ENCODE measurements at regions not wholly inside any gene's neighbourhood (a gene's known extent, or its start where the extent isn't known, plus 50 kb on each side); places are given as distances from the start of the nearest gene placed in this dataset.
"Not testable (repeated sequence)": the region's sequence is repeated elsewhere in the genome, so short reads cannot be mapped to it uniquely, and the experiment has no call there.

DNA sequence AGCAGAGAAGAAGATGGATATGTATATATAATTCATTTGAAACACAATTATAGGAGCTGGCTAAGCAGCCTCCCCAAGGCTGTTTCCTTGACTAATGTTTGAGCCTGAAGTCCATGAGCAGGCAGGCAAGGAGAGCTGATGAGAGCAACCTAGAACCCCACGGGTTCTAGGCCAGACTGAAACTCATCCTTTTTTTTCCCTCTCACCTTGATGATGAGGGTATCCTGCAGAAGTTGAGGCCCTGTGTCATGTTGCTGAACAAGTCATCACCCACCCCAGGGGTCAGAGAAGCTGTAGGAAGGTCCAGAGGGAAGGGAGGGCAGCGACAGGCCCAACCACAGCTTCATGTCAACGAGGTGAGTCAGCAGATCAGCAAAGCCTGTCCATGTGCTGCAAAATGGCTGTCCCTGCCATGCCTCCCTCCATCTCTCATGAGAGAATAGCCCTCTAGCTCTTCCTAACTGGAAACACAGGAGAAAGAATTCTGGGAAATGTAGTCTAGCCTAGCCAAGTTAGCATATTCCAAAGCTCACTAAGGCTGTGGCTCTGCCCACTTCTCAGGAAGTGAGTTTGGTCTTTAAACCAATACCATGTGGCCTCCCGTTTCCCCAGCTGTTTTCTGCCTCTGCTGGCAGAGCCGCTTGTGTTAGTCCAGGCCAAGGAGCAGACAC, 91.3 kb upstream of the DTNBP1 start:
- DNase-seq, result no peak

DNA sequence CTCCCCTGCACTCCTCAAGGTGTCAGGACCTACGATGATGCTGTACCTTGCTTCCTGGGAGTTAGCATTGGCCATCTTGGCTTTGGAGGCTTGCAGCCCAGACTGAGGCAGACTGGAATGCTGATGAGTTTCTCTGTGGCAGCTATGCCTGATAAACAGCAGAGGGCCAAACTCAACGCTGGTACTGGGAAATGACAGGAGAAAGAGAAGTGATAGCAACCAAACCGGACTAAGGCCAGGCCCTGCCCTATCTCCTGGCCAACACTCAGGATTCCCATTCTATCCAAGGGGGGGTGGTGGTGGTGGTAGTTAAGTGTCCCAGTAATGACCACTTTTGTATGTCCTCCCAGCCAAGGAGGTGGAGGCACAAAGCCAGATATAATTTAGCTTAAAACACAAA, 90.0 kb upstream of the DTNBP1 start:
- DNase-seq, result no peak

DNA sequence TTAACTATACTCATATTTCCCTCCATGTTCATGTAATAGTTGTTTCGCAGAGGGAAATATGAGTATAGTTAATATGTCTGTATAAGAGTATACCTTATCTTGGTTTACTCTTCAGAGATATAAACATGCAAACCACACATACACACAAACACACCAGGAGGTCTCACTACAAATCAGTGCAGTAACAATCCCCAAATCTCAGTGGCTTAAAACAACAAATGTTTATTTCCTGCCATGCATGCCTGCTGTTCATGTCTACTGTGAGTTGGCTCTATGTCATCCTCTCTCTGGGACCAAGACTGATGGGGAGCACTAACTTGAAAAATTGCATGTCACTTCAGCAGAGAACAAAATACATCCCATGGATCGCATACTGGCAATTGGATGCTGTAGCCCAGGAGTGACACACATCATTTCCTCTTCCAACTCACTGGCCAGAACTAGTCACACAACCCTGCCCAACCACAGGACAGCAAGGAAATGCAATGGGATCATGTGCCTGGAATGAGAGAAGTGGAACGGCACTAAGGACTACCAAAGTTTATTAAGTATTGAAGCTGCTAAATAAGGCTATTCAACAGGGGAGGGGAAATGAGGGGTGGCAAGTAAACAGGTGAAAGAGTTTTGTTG, 89.0 kb upstream of the DTNBP1 start:
- no peak for DNase-seq

DNA sequence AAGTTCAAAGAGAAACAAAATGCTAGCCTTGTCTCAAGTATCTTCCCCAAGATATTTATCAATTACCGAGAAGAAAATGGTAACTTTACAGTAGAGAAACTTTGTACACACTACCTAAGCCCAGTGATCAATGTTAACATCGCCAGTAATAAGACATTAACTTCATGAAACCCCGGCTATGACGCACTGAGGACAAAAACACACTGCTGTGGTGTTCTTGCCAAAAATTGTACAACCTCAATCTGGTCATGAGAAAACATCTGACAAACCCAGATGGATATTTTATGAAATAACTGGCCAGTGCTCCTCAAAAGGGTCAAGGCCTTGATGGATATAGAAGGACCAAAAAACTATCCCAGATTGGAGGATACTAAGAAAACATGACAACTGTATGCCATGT, 85.5 kb upstream of the DTNBP1 start:
- no peak for DNase-seq

DNA sequence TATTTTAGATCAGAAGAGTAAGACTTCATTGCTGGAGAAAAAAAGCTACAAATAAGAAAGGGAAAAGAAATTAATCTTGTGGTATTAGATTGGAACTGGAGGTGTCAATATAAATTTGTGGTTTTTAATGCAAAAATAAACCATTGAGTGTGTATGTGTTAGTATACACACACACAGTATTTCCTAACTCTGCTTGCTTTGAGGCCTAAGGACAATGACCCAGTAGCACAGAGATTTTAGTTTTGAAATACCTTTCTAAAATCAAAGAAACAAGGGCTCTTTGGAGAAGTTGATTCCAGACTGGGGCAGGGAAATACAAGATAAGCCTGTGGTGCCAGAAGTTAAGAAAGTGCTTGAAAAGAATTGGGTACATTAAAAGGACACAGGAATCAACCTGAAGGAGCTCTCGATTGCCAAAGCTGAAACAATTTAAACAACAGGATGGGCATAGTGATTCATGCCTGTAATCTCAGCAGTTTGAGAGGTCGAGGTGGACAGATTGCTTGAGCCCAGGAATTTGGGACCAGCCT, 84.6 kb upstream of the DTNBP1 start:
- no peak for DNase-seq

DNA sequence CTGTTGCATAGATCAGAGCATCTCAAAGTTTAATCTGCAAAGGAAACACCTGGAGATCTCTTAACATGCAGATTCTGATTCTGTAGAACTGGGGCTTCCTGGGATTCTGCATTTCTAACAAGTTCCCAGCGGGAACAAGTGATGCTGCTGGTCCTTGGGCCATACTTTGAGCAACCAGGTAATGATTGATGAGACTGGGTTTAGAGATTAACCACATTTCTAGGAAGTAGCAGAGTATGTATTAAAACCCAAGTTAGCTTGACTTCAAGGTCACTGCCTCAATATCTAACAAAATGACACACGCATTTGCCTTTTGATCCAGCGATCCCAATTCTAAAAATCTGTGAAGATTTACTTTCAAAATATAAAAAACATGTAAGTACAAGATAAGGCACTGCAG, 83.0 kb upstream of the DTNBP1 start:
- no peak for DNase-seq

DNA sequence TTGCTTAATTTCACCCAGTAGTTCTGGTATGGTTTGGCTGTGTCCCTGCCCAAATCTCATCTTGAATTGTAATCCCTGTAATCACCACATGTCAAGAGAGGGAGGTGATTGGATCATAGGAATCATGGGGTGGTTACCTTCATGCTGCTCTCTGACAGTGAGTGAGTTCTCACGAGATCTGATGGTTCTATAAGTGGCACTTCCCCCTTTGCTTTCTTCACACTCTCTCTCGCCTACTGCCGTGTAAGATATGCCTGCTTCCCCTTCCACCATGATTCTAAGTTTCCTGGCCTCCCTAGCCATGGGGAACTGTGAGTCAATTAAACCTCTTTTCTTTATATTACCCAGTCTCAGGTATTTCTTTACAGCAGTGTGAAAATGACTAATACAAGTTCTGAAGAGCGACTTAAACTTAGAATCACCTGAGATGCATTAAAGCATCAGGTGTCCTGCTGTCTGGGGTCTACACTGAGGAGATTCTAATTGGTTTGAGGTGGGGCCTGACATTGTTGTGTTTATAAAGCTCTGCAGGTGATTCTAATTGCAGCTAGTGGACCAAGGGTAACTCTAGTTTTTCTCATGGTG, 82.1 kb upstream of the DTNBP1 start:
- no peak for DNase-seq

DNA sequence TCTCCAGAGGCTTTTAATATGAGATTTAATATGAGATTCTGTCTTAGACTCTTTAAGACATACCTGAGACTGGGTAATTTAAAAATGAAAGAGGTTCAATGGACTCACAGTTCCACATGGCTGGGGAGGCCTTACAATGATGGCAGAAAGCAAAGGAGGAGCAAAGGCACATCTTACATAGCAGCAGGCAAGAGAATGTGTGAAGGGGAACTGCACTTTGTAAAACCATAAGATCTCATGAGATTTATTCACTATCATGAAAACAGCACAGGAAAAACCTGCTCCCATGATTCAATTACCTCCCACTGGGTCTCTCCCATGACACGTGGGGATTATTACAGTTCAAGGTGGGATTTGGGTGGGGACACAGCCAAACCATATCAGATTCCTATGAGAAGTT, 79.2 kb upstream of the DTNBP1 start:
- not testable (repeated sequence) for DNase-seq

DNA sequence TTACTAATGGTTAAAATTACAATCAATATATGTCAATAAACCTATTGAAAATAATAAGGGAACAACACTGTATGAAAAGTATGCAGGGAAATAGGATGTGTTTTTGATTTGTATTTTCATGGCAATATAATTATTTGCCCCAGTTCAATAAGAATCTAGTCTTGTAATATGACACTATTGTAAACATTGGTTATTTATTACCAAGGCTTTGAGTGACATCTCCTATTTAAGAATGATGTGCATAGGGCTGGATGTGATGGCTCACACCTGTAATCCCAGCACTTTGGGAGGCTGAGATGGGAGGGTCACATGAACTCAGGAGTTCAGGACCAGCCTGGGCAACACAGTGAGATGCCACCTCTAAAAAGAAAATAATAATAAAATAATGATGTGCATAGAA, 78.6 kb upstream of the DTNBP1 start:
- no peak for DNase-seq

DNA sequence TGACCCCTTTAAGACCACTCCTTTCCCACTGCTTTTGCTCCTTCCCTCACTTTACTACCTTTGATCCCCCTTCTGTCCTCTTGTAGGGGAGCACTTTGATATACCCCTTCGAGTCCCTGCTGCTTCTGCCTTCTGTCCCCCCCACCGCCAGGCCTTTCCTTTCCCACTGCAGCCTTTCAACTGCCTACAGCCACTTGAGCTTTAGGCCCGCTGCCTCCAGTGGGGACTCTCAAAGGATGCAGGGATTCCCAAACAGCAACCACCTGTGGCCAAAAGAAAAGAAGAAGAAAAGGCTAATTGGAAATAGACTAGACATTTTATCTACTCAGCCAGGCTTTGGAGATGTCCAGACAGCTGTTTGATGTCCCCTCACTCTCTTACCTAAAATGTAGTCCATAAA, 77.0 kb upstream of the DTNBP1 start:
- DNase-seq, result no peak

DNA sequence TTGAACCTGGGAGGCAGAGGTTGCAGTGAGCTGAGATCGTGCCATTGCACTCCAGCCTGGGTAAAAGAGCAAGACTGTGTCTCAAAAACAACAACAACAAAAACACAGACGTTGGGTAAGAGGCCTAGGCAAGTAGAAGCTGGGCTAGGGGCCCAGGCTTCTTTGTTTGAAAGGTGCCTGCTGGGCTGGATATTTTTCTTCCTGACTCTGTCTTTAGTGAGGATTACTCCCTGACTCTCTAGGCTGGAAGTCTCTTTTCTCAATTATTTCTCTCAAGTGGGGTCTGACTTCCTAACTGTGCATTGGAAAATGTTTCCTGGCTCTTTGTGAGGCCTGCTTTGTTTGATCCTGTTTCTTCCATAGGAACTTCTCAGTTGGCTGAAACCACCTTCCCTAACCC, 76.5 kb upstream of the DTNBP1 start:
- DNase-seq, result no peak

DNA sequence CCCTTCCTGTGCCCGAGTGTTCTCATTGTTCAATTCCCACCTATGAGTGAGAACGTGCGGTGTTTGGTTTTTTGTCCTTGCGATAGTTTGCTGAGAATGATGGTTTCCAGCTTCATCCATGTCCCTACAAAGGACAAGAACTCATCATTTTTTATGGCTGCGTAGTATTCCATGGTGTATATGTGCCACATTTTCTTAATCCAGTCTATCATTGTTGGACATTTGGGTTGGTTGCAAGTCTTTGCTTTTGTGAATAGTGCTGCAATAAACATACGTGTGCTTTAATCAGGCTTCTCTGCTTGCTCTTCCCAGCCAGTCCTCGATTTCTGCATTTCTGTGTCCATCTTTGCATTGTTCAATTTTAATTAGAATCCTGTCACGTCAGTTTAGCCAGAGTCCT, 75.4 kb upstream of the DTNBP1 start:
- not testable (repeated sequence) for DNase-seq

DNA sequence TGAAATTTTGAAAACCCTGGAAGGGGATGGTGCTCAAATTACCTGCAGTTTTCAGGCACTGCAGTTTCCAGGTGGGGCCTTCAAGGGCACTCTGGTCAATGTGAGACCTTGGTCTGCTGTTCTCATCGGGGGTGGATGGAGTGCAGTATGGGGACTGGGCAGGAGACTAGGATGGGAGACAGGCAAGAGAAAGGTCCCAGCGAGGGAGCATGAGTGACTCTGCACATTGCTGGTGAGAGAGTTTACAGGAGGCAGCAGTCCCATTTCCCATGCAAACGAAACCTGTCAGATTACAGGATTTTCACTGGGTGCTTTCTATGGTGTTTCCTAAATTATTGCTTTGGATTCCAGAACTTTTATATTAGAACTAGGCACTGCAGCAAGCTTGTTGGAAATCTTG, 73.5 kb upstream of the DTNBP1 start:
- no peak for DNase-seq

DNA sequence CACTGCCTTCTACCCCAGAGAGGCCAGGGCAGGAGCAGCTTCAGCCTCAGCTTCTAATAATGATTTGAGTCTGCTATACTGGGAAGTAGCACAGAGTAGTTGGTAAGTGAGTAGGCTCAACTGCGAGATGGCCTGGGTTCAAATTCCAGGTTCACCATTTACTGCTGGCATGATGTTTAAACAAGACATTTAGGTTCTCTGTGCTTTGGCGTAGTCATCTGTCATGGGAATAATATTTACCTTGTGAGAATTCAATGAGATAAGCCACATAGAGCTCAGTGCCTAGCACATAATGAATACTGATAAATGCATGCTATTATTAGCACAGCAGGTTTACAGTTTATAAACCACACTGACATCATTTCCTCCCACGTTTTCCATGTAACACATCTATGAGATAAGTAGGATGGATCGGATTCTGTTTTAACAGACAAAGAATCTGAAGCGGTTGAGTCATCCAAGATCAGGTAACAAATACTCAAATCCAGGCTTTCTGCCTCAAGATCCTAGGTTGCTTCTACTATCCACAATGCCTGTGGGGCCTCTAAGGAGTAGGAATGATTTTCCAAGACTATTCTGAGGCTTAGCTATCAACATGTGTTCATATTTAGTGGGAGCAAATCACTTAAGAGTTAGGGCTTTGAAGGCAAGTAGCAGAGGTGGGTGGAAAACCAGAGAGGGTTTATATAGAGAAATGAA, 72.9 kb upstream of the DTNBP1 start:
- no peak for DNase-seq

DNA sequence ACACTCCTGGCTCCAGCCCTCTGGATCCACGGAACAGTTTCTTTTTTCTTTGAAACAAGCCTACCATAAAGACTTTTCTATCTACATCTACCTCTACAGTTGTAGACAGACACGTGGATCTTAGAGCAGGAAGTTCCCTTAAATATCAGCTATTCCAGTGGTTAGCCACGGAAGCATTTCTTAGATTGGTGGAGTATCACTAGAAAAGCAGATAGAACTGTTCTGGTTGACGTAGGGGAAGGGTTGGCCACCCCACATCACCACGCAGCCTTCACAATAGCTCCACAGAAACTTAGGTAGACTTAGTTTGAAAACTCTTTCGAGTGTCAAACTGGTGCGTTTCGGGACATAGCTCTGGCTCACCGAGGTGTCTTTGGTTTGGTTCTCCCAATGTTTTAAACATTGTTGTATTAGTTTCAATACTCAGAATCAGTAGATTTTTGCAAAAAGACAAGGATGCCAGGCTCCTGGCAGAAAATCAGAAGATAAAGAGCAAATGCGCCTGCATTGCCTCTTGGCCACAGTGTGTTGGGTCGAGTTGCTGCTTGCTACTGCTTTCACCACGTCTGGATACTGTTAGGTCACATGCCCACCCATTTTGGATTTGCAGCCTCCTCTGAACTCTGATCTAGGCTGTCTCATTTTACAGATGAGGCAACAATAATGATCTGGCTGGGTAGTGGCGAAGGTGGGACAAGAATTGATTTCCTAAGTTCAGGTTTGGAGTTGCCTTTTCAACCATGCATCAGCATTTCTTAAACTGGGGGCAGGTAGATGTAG, 71.5 kb upstream of the DTNBP1 start:
- DNase-seq, result no peak

DNA sequence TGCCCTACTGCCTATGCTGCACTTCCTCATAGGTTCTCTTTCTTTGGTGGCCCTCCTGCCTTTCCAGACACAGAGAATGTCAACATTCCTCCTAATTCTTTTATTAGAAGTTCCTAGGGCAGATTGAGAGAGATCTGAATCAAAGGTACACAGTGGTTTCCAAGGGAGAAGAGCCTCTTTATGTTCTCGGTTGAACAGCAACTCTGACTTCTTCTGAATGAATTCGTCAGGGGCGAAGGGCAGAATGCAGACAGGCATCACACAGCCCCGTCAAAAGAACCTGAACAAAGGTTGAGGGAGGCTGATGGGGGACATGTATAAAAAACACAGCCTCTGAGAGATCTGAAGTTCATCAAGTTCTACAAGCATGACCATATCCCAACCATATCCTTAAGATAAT, 68.1 kb upstream of the DTNBP1 start:
- no peak for DNase-seq

DNA sequence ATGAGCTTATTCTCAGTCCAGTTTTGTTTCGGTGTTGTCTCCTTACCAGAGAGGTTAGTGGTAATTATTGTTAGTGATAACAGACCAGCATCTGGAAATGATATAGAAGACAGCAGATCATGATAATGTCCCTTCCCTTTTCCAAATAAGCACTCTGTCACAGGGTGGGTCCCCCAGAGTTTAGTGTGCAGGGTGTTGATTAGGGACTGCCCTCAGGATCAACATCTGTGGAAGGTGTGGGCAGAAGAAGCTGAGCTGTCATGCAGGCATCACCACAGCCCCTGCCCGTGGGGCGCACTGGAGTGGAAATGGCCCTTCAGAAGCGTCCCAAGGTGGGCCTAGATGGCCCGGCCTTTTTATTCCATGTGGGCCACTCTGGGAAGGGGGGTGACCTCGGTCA, 67.6 kb upstream of the DTNBP1 start:
- DNase-seq, result no peak

DNA sequence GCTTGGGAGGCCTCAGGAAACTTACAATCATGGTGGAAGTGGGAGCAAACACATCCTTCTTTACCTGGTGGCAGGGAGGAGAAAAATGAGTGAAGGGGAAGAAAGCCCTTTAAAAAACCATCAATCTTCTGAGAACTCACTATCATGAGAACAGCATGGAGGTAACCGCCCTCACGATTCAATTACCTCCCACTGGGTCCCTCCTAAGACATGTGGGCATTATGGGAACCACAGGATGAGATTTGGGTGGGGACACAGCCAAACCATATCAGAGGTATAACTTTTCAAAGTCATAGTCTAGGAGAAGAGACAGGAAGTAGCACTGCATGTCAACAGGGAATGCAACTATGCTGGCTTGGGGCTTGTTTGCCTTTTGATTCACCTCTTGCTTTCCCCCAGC, 59.9 kb upstream of the DTNBP1 start:
- no peak for DNase-seq

DNA sequence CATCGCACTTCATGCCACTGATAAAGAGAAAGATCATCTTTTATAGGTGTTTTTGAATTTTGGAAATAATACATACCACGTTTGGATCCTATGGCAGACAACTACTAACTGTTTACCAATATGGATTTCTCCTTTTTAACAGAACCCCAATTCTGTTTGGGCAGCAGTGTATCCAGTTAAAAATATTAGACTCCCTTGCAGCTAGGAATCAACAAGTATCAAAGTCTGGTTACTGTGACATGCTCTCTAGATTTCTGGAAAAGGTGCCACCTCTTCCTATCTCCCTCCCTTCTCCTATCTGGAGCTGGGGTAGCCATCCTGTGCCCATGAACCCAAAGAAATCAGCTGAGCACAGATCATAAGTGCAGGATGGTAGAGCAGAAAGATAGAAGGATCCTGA, 54.1 kb upstream of the DTNBP1 start:
- DNase-seq, result no peak

DNA sequence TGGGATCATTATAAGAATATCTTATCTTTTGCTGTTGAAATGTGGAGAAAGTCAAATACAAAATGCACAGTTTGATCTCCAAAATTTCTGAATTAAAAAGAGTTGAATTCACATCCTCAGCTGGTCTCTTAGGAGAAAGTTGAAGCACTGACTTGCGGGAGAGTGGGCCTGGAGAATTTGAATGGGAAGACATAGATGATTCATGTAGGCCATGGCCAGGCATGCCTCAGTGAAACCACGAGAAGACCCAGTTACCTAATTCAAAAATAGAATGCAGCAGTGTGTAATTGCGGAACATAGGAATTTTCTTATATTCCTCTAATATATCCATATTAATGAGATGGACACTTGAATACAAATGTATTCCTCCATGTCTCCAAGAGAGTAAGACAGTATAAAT, 53.0 kb upstream of the DTNBP1 start:
- DNase-seq, result no peak

DNA sequence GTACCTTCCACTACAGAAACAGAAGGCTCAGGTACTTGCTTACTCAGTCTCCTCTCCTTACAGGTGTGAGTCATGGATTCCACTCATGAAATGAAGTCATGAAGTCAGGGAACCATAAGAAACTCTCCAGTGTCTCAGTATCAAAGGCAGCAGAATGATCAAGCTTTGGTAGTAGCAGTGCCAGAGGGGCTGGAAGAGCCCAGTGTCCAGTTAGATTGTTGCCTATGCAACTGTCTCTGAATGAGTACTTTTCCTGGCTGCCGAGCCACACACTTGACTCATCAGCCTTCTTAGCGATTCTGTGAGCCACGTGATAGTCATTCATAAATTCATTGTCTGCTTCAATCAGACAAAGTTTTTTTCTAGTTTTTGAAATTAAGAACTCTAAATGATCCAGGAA, 52.2 kb upstream of the DTNBP1 start:
- no peak for DNase-seq

DNA sequence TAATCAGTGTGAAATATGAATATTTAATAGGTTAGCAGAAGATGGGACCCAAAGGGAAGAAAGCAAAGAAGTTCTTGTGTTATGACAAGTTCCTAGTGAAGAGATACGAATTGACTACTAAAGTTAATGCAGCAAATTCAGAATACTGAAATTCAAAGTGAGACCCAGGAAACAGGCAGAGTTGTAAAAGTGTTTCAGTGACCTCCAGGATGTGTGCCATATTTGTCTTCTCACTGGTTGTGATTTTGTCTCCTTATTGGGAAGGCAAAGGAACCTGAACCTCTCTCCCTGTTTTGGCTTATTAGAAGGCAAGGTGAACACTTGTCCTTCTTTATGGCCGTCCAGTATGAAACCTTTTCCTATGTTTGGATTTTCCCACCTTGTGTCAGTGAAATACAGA, 51.8 kb upstream of the DTNBP1 start:
- DNase-seq, result no peak

DNA sequence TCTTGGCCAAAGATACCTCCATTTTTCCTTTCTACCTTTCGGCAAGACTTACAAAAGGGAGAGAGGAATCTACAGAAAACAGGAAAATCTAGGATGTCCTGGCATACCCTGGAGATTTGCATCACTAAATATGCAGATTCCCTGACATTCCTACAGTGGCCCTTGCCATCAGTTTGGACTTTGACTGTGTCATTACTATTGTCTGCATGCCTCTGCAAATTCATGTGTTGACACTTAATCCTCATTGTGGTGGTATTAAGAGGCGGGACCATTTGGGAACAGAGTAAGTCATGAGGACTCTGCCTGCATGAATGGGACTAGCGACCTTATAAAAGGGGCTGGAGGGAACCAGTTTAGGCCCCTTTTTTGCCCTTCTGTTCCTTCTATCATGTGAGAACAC, 50.5 kb upstream of the DTNBP1 start:
- no peak for DNase-seq
